Right cardiac atrium (tissue), 5 donors: ENCODE measurements at regions not wholly inside any gene's neighbourhood (a gene's known extent, or its start where the extent isn't known, plus 50 kb on each side); places are given as distances from the start of the nearest gene placed in this dataset.

Experiments
- ATAC-seq, 2 donors: fragments of 200-7000 bp; cut with Tn5 transposase; one replicate each; pipeline versions ENCODE4 v1.8.0 to v1.9.1; 2020; ENCODE audit warnings: moderate library complexity in 2 of 2, mild to moderate bottlenecking in 1 of 2
- DNase-seq, 3 donors: peaks; one replicate each; pipeline ENCODE4 v3.0.0-alpha.2; 2020
- H3K27ac ChIP-seq: one replicate; pipeline ENCODE4 v1.5.1; 2013; ENCODE audit warnings: mild to moderate bottlenecking, low read length, control low read depth, moderate library complexity
- H3K27me3 ChIP-seq: one replicate; pipeline ENCODE4 v1.6.1; 2013; ENCODE audit not compliant: control insufficient read depth, insufficient read depth
- H3K4me1 ChIP-seq: one replicate; pipeline ENCODE4 v1.6.1; 2013; ENCODE audit warnings: low read length; ENCODE audit not compliant: control insufficient read depth, insufficient read depth
- H3K4me3 ChIP-seq: one replicate; pipeline ENCODE4 v1.5.1; 2013; ENCODE audit warnings: low read length, control low read depth
- H3K9me3 ChIP-seq: one replicate; pipeline ENCODE4 v1.6.1; 2013; ENCODE audit warnings: low read length; ENCODE audit not compliant: control insufficient read depth
- WGBS: extraction: QIAGEN DNeasy Blood & Tissue Kit; methylation state at CpG from one replicate; pipeline ENCODE4 v1.1.7; 2013; 5-methylcytosine and 5-hydroxymethylcytosine counted together
- intact Hi-C, 4 donors: fragments of 100-400 bp; cut with DNase I; formaldehyde crosslinking; loops; one replicate each; pipeline versions ENCODE4 v1.11.0 to v1.14.0; 2022 to 2023
- donor health status: healthy with polysubstance abuse.
- donor health status: DM: no; HTN: yes; CAD: no.
- donor health status: DM: no; HTN: no; CAD: no.
- donor health status: DM: no; HTN: yes; CAD: no; lungs with severe emphysema.
- donor health status: DM: yes; HTN: yes; CAD: no.

DNA sequence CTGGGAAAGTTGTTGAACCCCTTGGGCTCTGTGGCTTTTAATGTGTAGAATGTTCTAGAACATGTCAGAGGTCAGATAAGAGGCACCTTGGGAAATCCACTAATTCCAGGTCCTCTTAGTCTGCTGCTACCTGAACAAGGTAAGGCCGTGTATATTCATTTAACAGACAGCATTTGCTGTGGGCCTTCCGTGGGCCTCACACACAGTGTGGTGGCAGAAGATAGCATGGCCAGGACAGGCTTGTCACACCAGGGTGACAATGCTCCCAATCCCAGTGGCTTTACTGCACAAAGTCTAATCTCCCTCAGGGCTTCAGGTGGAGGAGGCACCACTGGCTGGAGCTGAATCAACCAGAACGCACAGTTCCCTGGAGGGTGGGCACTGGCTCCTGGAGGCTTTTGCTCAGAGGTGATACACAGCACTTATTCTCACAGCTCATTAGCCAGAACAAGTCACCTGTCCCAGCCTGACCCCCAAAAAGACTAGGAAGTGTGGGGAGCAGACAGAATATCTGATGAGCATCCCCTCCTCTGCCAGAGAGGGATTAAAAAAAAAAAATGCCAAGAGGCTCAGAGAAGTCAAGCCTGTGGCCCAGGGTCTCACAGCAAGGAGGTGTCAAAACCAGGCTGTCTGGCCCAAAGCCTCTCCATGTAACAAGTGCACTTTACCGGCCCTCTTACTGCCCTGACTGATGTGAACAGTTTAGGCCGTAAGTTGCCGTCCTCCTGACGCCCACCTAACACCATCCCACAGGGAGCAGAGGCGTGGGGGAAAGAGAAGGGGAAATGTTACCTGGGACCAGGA, 216.9 kb upstream of the RAB6C start:
- DNase-seq (no peak), ATAC-seq (no peak)
- H3K4me1 ChIP-seq, result no peaks in the 10 kb centered on the region
- intact Hi-C loops, result no loop called here
- H3K27ac ChIP-seq, result no peak overlapping the region
- H3K27me3 ChIP-seq, result no peaks in the 10 kb centered on the region
- WGBS, result 89% methylated on average over 8 of the region's 8 CpGs
- no peaks in the 10 kb centered on the region for H3K9me3 ChIP-seq
- no peak overlapping the region for H3K4me3 ChIP-seq

GRCh38 chr2:129763190-129763846, 216.1 kb upstream of the RAB6C start:
- no peak overlapping the region for H3K4me3 ChIP-seq
- 86% methylated on average over 10 of the region's 10 CpGs for WGBS
- H3K27me3 ChIP-seq, result no peaks in the 10 kb centered on the region
- DNase-seq (no peak), ATAC-seq (no peak)
- H3K27ac ChIP-seq, result no peak overlapping the region
- intact Hi-C loops, result no loop called here
- H3K4me1 ChIP-seq, result no peaks in the 10 kb centered on the region
- no peaks in the 10 kb centered on the region for H3K9me3 ChIP-seq

GRCh38 chr2:129763966-129764365, 215.5 kb upstream of the RAB6C start:
- DNase-seq (no peak), ATAC-seq (no peak)
- H3K4me3 ChIP-seq, result no peak overlapping the region
- intact Hi-C loops, result no loop called here
- no peak overlapping the region for H3K27ac ChIP-seq
- no peaks in the 10 kb centered on the region for H3K27me3 ChIP-seq
- H3K9me3 ChIP-seq, result no peaks in the 10 kb centered on the region
- 82% methylated on average over 5 of the region's 5 CpGs for WGBS
- no peaks in the 10 kb centered on the region for H3K4me1 ChIP-seq

- WGBS, result 86% methylated on average over 16 of the region's 16 CpGs
- ATAC-seq (no peak), DNase-seq (no peak)
- H3K9me3 ChIP-seq, result no peaks in the 10 kb centered on the region
- no peak overlapping the region for H3K4me3 ChIP-seq
- intact Hi-C loops, result no loop called here
- no peak overlapping the region for H3K27ac ChIP-seq
- H3K4me1 ChIP-seq, result no peaks in the 10 kb centered on the region
- no peaks in the 10 kb centered on the region for H3K27me3 ChIP-seq
These were observed 214.8 kb upstream of the RAB6C start for GRCh38 chr2:129764376-129765325.

GRCh38 chr2:129765326-129765677, 214.2 kb upstream of the RAB6C start:
- intact Hi-C loops, result no loop called here
- 73% methylated on average over 4 of the region's 4 CpGs for WGBS
- ATAC-seq, result no peak

GRCh38 chr2:129765678-129766351, 213.7 kb upstream of the RAB6C start:
- ATAC-seq (no peak), DNase-seq (no peak)
- H3K27ac ChIP-seq, result no peak overlapping the region
- no peaks in the 10 kb centered on the region for H3K9me3 ChIP-seq
- H3K4me1 ChIP-seq, result no peaks in the 10 kb centered on the region
- no peaks in the 10 kb centered on the region for H3K27me3 ChIP-seq
- intact Hi-C loops, result no loop called here
- no peak overlapping the region for H3K4me3 ChIP-seq
- WGBS, result 51% methylated on average over 16 of the region's 16 CpGs

More at GRCh38 chr2:129765326-129765677, 214.2 kb upstream of the RAB6C start:
- DNase-seq, result no peak
- Histone ChIP-seq H3K4me3 (no peak overlapping the region), H3K27ac (no peak overlapping the region), H3K27me3 (no peaks in the 10 kb centered on the region), H3K9me3 (no peaks in the 10 kb centered on the region), H3K4me1 (no peaks in the 10 kb centered on the region)

- WGBS, result 82% methylated on average over 16 of the region's 16 CpGs
- Histone ChIP-seq H3K9me3 (no peaks in the 10 kb centered on the region), H3K4me1 (no peaks in the 10 kb centered on the region), H3K27me3 (no peaks in the 10 kb centered on the region), H3K27ac (no peak overlapping the region), H3K4me3 (no peak overlapping the region)
- DNase-seq, result no peak
- intact Hi-C loops, result no loop called here
- ATAC-seq, result no peak
These were observed 213.0 kb upstream of the RAB6C start for GRCh38 chr2:129766374-129766993.

DNA sequence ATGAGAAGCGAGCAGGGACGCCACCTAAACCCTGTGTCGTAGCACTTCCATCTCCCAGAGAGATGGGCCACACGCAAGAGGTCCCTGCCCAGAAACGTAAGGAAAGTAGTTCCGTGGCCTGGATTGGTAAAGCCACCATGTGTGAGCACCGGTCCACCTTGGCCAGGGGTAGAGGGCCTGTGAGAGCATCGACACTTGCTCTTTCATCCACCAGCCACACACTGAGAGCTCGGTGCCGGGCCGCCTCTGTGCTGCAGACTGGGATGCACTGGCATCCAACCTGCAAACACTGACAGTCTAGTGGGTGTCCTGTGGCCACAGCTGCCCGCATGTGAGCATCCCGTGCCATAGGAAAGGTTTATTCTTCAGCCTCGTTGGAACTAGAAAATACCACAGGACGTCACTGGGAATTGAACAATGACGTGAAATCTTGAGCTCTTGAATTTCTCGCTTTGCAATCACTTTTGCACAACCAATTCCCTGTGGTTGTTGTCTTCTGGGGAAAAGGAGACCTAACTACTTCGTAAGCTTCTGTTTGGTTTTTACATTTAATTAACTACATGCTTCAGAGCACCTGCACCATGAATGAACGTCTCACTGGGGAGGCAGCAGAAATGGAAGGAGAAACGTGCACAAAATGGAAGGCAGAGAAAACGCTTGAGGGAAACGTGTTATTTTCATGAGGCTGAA, 212.0 kb upstream of the RAB6C start:
- no peak for DNase-seq
- H3K4me1 ChIP-seq, result no peaks in the 10 kb centered on the region
- WGBS, result 84% methylated on average over 22 of the region's 22 CpGs

DNA sequence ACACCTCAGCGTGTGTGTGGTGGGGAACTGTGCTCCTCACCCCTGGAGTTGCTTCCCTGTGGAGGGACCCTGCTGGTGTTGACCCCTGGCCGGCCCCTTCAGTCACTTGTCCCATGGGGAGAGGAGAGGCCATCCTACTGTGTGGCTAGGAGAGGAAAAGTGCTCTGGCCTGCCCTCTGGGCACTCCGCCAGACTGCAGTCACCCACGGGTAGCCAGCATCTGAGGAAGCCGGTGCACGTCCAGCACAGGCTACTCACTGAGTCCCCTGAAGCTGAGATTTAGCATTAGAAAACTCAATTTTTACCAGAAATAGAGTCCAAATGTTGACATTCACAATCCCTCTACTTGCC, 211.5 kb upstream of the RAB6C start:
- no peak overlapping the region for H3K4me3 ChIP-seq
- no peak overlapping the region for H3K27ac ChIP-seq
- no peaks in the 10 kb centered on the region for H3K9me3 ChIP-seq
- no peak for DNase-seq
- 51% methylated on average over 6 of the region's 6 CpGs for WGBS
- no peaks in the 10 kb centered on the region for H3K27me3 ChIP-seq
- H3K4me1 ChIP-seq, result no peaks in the 10 kb centered on the region
- ATAC-seq, result no peak
- intact Hi-C loops, result no loop called here

More for the DNA sequence above, 212.0 kb upstream of the RAB6C start:
- intact Hi-C loops, result no loop called here
- no peaks in the 10 kb centered on the region for H3K27me3 ChIP-seq
- H3K27ac ChIP-seq, result no peak overlapping the region
- no peak for ATAC-seq
- no peak overlapping the region for H3K4me3 ChIP-seq
- H3K9me3 ChIP-seq, result no peaks in the 10 kb centered on the region
